Cerebellar cortex (tissue), 1 donor: ENCODE measurements at regions not wholly inside any gene's neighbourhood (a gene's known extent, or its start where the extent isn't known, plus 50 kb on each side); places are given as distances from the start of the nearest gene placed in this dataset.

Source experiments
- DNase-seq: peaks from one replicate; pipeline ENCODE4 v3.0.0-alpha.2; 2015; ENCODE audit warnings: low spot score

DNA sequence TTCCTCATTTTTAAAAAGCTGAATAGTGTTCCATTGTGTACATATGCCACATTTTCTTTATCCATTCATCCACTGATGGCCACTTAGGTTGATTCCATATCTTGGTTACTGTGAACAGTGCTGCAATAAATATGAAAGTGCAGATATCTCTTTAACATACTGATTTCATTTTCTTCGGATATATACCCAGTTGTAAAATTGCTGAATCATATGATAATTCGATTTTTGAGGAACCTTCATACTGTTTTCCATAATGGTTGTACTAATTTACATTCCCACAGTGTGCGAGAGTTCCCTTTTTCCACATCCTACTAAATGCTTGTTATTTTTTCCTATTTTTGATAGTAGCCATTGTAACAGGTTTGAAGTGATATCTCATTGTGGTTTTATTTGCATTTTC lies 263.2 kb downstream of the STK31 start:
- DNase-seq, result no peak

DNA sequence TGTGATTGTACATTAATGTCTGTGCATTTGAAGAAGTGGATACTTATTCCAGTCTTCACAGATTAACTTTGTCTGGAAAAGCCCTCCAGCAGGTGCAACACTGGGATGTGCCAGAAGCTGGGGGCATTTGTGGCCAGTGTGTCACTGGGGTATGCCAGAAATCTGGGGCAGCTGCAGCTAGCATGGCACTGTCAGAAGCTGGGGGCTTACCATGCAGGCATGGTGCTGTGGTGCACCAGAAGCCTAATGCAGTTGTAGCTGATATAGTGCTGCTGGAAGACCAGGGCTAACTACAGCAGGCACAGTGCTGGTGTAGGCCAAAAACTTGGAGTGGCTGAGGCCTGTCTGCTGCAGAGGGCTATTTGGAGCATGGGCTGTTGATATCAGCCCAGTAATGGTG lies 270.1 kb downstream of the STK31 start:
- DNase-seq, result no peak

DNA sequence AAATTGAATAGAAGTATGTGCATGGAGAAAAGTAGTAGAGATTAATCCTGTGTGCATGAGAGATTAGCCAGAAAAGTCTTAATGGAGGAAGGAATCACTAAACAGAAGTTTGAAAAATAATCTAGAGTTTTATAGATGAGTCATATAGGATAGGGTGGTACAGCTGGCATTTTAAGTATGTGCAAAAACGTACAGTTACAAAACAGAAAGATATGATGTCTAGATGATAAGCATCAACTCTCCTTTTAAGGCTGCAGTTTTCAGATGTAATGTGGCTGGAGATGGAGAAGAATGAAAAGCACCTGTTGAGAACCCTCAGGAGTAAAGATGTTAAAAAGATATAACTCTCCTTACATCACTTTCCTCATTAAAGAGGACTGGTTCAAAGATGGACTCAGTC lies 271.3 kb downstream of the STK31 start:
- no peak for DNase-seq

DNA sequence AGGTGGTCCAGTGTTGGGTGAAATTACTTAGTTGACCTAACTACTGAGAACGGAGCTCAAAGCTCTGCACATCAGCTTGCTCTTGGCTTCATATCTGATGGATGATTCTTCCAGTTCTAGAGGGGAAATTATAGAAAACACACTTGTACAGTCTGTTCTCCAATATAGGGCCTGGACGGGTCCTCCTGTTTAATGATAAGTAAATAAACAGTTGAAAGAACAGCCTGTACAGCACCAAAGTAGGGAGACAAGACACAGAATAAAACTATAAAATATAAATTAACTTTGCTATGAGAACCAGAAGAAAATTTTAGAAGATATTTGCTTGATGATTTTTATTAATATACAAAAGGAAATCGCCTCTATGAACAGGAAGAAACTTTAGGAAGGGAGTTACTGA lies 271.7 kb downstream of the STK31 start:
- DNase-seq, result no peak

DNA sequence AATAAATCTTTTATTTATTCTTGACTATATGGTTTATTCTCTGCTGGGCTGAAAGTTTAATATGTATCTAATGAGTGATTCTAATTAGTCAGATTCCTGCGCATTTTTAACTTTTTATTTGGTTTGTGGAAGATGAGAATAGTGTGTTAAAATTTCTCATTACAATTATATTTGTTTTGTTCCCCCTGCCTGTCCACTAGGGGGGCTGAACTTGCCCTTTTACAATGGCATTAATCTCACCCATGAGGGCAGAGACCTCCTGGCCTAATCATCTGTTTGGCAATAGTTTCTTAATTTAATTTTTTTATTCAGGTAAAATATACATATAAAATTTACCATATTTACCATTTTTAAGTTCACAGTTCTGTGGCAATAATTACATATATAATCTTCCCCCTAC lies 278.5 kb upstream of the NPY start:
- no peak for DNase-seq

DNA sequence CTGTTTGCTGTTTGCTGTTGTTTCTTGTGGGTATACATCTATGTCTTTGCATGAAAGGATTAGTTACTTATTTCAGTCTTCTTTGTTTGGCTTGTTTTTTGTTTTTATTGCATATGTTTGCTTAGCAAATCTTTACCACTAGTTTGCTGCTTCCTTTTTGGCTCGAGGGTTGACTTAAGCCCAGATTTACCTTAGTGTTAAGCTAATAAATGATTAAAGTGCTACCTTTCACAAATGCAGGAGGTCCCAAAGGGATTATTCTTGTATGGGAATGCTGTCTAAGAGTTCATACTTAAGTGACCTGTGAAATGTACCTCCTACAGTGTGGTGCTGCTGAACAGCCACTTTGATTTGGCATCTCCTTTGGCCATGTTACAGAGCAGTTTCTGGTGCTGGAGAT lies 273.5 kb upstream of the NPY start:
- DNase-seq, result no peak

DNA sequence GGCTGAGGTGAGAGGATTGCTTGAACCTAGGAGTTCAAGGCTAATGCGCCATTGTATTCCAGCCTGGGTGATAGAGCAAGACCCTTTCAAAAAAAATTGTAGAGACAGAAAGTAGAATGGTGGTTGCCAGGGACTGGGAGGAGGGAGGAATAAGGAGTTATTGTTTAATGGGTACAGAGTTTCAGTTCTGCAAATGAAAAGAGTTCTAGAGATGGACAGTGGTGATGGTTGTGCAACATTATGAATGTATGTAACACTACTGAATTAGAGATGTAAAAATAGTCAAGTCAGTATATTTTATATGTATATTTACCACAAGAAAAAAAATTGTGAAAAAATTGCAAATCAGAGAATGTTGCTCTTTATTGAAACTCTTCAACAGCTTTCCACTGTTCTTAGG lies 266.5 kb upstream of the NPY start:
- no peak for DNase-seq

DNA sequence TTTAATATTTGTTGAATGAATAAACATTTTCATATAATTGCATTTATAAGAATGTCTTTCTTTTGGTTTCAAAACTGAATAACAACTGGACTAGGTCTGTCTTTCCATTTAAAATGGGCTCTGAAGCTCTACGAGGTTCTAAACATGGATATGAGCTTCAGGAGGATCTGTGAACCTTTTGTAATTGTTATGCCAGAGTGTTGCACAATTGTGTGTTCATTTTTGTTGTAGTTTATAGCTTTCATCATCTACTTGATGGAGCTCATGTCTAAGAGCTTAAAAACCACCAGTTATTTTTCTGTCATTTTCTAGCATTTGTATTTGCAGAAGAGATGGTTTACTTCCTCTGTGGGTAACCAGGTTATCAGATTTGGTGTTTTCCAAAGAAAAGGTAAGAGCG lies 265.7 kb upstream of the NPY start:
- no peak for DNase-seq

DNA sequence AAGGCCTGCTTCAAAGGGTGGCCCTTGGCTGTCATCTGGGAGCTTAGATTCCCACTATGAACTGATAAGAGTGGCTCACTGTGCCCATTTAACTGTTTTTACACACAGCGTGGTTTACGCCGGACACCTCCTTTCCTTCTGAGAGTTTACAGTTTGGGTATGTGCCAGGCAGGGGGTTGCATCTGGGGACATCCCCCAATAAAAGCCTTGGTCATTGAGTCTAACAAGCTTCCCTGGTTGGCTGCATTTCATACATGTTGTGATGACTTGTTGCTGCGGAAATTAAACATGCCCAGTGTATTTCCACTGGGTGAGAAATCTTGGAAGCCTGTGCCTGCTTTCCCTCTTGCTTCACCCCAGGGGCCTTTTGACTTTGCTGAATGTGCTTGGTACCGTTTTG lies 264.1 kb upstream of the NPY start:
- DNase-seq, result no peak

DNA sequence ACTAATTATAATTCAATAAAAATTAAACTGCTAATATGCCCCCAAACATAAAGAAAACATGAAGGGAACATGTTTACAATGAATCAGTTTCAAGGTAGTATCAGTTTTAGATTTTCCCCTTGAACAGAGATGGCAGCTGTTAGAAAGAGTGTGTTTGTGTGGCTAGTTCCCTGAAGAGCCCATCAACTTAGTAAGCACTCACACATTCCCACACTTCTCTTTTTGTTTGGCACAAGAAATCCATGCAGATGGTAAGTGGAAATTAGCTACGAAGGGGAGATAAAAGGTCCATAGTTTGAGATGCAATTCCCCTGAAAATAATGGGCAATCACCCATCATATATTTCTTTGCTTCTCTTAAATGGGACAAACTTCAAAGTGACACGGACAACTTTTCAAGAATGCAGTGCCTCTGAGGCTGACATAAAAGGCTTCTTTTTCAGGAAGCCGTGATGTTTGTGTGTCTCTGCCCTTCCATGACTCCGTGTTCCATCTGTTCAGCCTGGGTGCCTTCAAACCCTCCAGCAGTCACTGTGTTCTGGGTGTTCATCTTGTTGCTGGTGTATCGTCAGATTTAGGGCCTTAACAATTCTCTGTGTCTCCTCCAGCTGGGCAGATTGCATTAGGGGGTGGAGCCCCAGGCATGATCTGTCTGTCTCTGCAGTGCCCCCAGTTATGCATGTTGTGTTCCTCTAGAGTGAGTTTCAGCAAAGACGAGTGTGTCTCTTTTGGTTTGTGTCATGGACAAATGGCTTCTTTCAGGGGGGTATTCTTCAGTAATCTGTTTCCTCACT lies 259.5 kb upstream of the NPY start:
- DNase-seq, result no peak

DNA sequence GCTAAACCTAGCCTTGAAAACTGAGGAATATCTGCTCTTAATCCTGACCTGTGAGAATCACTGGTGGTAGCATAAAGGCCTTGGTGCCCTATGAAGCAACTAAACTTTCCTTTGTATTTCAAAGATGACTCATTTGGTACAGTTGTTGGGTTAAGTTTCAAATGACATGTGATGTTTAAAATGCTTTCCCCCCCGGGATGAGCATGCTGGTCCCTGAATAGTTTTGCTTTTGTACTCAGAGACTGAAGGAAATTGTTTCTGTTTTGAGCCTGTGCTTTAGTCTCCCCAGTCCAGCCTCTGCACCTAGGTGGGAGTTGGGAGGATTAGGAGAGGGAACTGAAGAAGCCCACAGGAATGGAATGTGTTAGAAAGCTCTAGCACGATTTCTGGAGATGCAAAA lies 258.9 kb upstream of the NPY start:
- DNase-seq, result no peak

DNA sequence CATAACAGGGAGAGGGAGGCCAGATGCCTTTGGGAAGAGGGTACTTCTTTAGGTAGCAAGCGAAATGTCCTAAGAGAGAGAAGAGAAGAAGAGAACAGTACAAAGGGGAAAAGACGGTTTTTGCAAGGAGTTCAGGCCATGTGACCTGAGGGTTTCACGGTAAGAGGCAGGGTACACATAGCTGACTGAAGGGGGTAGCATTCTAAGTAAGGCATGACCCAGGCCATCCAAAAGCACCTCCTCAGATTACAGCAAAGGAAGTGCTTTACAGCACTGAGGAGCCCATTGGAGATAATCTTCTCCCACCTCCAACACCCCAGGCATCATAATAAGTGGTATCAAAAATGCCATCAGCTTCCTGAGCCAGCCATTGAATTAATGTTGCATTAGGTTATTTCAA lies 258.2 kb upstream of the NPY start:
- DNase-seq, result no peak

DNA sequence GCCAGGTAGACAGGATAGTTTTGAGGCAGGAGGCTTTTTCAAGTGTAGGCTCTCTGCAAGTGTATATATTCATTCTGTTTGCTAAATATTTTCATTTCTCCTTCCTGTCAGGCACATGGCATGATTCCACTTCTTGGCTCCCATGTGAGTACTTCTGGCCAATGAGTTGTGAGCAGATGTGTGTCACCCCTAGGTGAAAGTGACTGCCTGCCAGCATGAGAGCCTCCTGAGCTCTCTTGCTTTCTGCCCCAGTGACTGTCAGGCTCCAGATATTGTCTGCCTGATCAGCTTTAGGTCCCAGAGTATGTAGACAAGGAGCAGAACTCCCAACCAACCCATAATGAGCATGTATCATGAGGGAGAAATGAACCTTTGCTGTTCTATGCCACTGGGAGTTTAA lies 257.6 kb upstream of the NPY start:
- DNase-seq, result no peak

DNA sequence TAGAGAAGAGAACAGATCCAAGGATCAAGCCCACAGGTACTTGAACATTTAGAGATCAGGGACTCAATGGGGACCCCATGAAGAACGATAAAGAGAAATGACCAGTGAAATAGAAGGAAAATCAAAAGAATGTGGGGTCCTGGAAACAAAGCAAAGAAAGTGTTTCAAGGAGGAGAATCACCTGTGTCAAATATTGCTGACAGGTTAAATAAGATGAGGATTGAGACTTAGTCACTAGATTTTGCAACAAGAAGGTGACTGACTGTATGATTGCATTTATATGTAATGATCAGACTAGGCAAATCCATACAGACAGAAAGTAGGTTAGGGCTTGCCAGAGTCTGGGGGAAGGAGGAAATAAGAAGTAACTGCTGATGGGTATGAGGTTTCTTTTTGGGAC lies 254.9 kb upstream of the NPY start:
- DNase-seq, result no peak

DNA sequence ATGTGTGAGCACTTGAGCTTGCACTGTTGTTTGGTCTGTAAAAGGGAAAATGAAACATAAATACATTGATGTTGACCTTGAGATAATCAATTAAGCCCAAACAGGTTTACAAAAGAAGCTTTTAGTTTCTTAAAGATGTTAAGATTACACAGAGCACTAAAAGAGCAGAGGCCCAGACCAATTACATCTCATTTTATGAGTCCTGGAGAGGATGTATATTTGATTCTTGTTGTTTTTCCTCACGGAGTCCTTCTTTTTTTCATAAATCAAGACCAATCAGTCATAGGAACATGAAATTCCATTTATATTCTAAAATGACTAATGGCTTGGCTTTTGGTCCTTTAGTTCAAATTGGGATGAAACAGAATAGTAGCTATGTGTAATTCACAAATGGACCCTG lies 249.7 kb upstream of the NPY start:
- no peak for DNase-seq

DNA sequence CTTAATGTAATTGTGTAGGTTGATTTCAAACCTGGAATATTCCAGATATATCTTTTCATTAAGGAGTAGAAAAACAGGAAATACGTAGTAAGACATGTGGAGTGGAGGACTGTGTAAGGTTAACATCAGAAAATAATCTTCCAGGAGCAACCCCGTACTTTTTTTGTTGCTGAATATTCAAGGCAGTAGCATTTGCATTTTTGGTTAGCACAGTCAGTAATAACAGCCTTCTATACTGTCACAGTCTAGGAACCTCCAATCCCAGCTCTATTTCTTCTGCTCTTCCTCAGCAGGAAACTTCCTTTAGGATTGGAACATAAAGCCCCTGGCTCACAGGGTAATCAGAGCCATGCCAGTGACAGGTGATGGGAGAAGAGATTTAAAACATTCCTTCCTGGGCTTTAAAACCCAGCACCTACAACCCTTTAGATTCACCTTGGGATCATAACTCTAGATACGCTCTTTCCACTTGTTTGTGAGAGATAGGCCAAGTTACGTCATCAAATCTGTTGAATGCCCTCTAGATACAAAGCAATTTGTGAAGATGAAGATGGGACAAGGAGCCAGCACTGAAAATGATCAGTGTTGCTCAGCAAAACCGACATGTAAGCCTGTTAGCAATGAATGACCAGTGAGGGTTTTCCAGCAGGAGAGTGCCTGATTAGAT lies 248.5 kb upstream of the NPY start:
- no peak for DNase-seq

DNA sequence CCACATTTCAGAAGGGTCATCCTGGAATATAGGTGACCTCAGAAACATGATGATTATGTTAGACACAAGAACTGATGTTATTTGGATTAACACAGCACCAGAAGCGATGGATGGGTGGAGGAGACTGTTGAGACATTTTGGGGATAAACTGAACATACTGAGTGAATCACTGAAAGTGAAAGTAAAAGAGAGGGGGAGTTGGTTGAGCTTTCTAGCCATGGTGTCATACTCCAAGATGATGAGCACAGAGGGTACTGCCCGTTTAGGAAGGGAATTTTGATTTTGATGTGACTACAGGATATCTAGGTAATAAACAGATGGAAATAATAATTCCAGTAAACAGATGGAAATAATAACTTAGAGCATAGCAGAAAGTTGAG lies 248.0 kb upstream of the NPY start:
- no peak for DNase-seq

DNA sequence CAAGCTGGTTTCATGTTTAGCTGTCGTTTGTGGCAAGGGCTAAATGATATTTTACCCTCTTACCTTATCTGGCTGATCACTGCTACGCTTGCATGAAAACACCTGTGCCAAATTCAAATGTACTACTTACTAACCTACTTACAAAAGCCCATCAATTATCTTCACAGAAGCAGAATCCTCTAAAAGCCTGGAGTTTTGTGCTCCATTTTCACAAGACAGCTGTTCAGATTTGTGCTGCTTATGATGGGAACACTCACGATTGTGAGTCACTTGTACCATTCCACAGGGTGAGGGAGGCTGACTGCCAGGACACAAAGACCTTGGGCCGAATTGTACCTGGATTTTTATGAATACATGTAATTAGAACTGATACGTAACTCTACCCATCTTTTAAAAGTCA lies 245.0 kb upstream of the NPY start:
- DNase-seq, result no peak

DNA sequence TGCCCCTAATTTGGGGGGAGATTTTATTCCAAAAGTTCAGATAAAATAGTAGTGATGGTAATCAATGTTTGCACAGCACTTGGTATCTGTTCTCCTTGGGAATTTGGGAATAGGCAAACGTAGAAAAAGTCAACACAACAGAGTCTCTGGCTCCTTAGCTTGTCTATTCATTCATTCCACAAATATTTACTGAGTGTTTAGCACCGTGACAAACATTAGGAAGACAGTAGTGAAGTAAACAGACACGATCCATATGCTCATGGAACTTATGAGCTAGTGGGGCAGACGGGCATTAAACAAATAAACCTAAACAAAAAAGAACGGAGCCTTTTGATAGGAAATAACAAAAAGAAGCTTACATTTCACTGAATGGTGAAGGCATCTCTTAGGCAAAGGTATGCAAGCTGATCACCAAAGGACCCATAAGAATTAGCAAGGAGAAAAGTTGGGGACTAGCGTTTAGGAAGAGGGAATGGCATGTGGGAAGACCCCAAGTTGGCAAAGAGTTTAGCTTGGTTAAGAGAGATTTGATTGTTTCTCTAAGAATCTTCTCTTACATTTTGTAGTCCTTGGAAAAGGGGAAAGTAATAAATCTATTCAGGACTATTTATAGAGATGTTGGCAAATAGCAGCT lies 243.9 kb upstream of the NPY start:
- DNase-seq, result no peak

DNA sequence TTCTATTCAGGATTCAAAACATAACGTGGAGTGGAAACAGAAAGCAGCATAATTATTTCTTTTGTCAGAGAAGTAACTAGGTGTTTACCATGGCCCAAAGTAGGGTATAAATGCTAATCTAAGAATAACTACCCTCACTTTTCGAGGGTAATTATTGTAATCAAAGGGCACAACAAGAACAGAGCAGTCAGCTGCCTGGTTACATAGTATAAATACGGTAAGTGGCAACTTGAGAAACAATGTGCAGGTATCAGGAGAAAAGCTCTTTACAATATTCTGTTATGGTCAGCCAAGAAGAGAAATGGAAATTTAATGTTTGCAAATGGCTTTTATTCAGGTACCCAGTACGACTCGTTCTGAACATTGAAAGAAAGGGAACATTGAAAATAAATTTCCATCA lies 242.0 kb upstream of the NPY start:
- DNase-seq, result no peak

DNA sequence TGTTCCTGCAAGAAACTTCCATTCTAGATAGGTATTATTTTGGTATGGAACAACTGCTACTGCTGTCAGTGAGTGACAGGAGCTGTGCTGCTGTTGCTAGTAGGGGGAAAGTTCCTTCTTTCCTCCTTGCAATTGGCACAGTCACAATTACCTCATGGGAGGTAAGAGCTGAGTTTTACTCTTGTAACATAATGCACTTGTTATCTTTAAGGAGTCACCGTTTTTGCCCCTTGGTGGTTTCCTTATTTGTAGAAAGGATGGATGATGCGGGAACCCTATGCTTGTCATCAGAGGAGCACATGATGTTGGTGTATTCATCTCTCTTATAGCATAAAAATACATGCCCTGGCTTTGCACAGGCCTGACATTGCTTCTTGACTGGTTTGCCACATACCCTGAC lies 234.7 kb upstream of the NPY start:
- DNase-seq, result no peak

DNA sequence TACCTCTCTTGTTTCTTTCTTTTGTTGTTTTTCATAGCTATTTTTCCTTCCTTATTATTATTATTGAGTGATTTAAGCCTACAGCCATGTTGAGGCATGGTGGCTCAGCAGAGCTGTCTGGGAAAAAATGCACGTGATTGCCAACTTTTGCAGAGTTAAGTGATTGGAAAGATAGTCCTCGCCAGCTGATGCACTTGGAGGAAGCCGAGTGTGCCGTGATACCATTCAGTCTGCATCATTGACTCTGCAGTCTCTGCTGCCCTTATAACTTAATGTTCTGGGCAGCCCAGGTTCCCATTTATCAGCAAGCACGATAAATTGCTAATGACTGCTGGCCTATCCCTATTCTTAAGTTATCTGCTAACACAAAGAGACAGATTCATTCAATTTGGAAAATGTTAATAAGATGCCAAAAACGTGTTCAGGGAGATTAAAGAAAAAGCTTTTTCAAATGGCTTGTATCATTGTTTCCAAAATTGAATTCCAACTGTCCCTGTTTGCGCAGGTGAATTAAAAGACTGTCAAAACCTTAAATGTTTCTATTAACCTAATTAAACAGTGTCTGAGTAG lies 232.9 kb upstream of the NPY start:
- DNase-seq, result no peak

DNA sequence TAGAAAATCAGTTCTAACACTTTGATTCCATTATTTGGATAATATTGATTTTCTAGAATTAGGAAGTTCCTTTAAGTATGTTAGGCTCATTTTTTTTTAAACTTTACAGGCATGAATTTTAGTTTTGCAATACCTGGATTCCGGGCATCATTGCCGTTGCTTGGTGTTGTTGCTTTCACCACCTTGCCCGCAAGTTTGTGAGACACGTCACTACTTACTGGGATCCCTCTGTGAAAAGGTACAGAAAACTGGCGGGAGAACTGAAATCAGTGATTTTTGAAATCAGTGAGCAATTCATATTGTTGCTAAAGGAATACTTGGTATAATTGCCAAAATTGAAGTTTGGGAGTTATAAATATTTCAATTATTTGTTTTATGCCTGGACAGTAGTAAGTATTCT lies 232.3 kb upstream of the NPY start:
- no peak for DNase-seq
